ENCODE measurements at regions not wholly inside any gene's neighbourhood (a gene's known extent, or its start where the extent isn't known, plus 50 kb on each side); places are given as distances from the start of the nearest gene placed in this dataset.
A peak's percentile ranks its signal among the peaks of the same experiment; 100 is the strongest.

DNA sequence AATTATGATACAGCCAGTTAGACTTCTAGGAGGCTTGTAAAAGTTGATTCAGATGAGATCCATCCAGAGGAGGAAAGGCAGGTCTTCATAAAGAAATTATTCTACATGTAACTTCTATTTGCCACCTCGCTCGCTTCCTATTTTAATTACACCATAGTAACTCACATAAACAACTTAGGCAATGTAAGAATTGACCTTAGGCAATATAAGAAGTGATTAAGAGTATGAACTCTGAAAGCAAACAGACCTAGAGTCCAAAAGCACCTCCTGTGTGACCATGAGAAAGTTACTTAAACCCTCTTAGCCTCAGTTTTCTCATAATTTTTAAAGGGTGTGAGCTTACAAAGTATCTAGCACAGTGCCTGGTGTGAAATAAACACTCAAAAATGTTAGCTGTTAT is 192.7 kb upstream of the NFIA start:
- peaks cover 3% of the 10 kb centered on the region for H3K27me3 ChIP-seq (ENCODE audit: control insufficient read depth, insufficient read depth, low read length)
- FAIRE-seq, result no peak
- TF ChIP-seq, protein P1, sequence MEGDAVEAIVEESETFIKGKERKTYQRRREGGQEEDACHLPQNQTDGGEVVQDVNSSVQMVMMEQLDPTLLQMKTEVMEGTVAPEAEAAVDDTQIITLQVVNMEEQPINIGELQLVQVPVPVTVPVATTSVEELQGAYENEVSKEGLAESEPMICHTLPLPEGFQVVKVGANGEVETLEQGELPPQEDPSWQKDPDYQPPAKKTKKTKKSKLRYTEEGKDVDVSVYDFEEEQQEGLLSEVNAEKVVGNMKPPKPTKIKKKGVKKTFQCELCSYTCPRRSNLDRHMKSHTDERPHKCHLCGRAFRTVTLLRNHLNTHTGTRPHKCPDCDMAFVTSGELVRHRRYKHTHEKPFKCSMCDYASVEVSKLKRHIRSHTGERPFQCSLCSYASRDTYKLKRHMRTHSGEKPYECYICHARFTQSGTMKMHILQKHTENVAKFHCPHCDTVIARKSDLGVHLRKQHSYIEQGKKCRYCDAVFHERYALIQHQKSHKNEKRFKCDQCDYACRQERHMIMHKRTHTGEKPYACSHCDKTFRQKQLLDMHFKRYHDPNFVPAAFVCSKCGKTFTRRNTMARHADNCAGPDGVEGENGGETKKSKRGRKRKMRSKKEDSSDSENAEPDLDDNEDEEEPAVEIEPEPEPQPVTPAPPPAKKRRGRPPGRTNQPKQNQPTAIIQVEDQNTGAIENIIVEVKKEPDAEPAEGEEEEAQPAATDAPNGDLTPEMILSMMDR (IDR thresholded peaks at IDR 0.05; ENCODE audit: insufficient read depth, low read length, severe bottlenecking), result no peak
- DNase-seq (ENCODE audit: low read depth), result no peak
- no peaks in the 10 kb centered on the region for H3K36me3 ChIP-seq (ENCODE audit: control insufficient read depth, insufficient read depth, low read length)
- H3K4me3 ChIP-seq (ENCODE audit: low read depth, low read length), result no peak overlapping the region

DNA sequence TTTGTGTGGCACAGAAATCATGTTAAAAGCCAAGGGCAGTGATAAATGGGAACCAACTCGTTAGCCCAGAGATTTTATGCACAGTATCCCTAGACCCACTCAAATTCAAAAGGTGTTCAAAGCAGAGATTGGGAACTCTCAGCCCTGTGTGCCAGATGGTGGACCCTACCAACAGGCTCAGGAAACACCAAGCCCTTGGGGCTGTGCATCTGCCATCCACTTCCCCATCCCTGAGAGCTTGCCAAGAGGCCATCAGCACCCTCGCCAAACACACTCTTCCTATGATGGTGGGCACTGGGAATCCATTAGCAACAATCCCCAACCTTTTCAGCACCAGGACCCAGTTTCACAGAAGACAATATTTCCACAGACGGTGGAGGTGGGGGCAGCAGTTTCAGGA is 194.2 kb upstream of the NFIA start:
- DNase-seq (ENCODE audit: low read depth), result no peak
- no peaks in the 10 kb centered on the region for H3K36me3 ChIP-seq (ENCODE audit: control insufficient read depth, insufficient read depth, low read length)
- TF ChIP-seq, protein P1 (IDR thresholded peaks at IDR 0.05; ENCODE audit: insufficient read depth, low read length, severe bottlenecking), result no peak
- FAIRE-seq, result no peak
- H3K27me3 ChIP-seq (ENCODE audit: control insufficient read depth, insufficient read depth, low read length), result peaks cover 3% of the 10 kb centered on the region
- no peak overlapping the region for H3K4me3 ChIP-seq (ENCODE audit: low read depth, low read length)

DNA sequence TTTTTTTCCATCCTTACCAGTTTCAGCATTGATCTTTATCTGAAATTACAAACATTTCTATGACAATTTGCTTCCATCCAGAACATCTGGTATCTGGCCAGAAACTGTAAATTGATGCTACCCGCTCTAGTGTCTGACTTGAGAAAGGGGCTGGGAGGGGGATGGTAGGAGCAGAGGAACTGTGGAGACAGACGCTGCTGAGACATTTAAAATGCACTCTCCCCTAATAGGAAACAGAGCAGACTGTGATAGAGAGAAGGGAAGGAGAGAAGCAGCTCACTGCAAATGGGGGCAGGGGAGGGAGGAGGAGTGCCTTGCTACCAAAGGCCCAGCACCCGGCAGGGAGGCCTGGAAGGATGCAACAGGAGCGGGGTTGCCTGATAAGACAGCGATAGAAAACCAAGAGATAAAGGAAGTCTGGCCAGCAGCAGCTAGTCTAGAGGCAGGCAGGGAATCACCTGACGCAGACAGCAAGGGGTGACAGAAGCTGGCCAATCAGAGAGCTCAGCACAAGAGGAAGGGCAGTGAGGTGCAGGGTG is 195.5 kb upstream of the NFIA start:
- Histone ChIP-seq H3K27me3 (ENCODE audit: control insufficient read depth, insufficient read depth, low read length) (peaks cover 3% of the 10 kb centered on the region), H3K36me3 (ENCODE audit: control insufficient read depth, insufficient read depth, low read length) (no peaks in the 10 kb centered on the region), H3K4me3 (ENCODE audit: low read depth, low read length) (no peak overlapping the region)
- FAIRE-seq (no peak), DNase-seq (ENCODE audit: low read depth) (no peak)
- TF ChIP-seq, protein P1 (IDR thresholded peaks at IDR 0.05; ENCODE audit: insufficient read depth, low read length, severe bottlenecking), result no peak

DNA sequence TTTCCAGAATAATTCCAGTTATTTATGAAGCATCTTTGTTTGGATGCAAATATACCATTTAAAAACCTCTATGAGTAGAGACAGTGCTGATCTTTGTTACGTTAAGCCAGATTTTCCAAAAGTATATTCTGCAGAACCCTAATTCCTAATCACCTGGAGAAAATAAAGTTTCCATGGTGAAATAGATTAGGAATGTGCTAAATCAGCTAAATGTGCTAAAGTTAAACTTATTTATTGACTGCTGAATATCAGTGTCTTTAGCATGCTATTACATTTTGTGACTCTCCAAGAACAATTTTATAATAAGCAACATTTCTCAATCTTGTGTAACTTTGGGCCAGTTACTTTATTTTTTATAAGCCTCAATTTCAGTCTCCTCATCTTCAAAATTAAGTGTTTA is 196.3 kb upstream of the NFIA start:
- DNase-seq (ENCODE audit: low read depth), result no peak
- Histone ChIP-seq H3K27me3 (ENCODE audit: control insufficient read depth, insufficient read depth, low read length) (peaks cover 3% of the 10 kb centered on the region), H3K36me3 (ENCODE audit: control insufficient read depth, insufficient read depth, low read length) (no peaks in the 10 kb centered on the region), H3K4me3 (ENCODE audit: low read depth, low read length) (no peak overlapping the region)
- TF ChIP-seq, protein P1 (IDR thresholded peaks at IDR 0.05; ENCODE audit: insufficient read depth, low read length, severe bottlenecking), result no peak
- FAIRE-seq, result no peak

DNA sequence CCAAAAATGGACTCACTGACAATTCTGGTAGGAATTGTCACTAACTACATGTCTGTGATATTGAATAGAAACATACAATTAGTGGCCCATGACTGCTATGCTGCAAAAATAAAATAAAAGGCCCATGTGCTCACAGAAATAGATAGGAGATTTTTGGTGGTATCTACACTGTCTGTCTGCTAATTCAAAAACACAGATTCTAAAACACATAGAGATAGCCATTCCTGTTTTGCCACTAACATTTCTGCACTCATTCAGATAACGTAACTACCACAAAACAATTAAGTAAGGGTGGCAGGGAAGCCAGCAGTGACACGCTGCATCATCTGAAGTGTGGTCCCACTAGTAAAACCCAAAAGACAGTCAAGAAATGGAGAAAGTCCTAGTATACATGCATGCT is 202.2 kb upstream of the NFIA start:
- TF ChIP-seq, protein P1 (IDR thresholded peaks at IDR 0.05; ENCODE audit: insufficient read depth, low read length, severe bottlenecking), result no peak
- Histone ChIP-seq H3K36me3 (ENCODE audit: control insufficient read depth, insufficient read depth, low read length) (no peaks in the 10 kb centered on the region), H3K27me3 (ENCODE audit: control insufficient read depth, insufficient read depth, low read length) (no peaks in the 10 kb centered on the region), H3K4me3 (ENCODE audit: low read depth, low read length) (no peak overlapping the region)
- no peak for DNase-seq (ENCODE audit: low read depth)
- no peak for FAIRE-seq

DNA sequence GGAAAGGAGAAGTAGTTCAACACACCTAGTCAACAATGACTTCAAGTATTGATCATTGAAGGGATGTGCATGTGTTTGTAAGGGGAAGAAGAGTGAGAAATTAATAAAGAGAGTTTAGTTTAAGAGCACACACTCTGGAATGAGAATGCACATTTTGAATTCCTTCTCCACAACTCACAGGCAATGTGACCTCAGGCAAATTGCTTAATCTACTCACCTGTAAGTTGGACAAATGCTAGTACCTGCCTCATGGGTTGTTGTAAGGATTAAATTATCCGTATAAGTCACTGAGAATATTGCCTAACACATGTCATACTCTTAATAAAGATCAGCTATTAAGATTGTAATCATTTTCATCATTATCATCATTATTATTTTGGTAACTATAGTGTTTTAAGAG is 204.0 kb upstream of the NFIA start:
- peak; percentile 92 for DNase-seq (ENCODE audit: low read depth)
- TF ChIP-seq, protein P1 (IDR thresholded peaks at IDR 0.05; ENCODE audit: insufficient read depth, low read length, severe bottlenecking), result no peak
- no peak for FAIRE-seq
- Histone ChIP-seq H3K36me3 (ENCODE audit: control insufficient read depth, insufficient read depth, low read length) (no peaks in the 10 kb centered on the region), H3K4me3 (ENCODE audit: low read depth, low read length) (no peak overlapping the region), H3K27me3 (ENCODE audit: control insufficient read depth, insufficient read depth, low read length) (no peaks in the 10 kb centered on the region)

Data from bronchial epithelial cell (primary cell).